Ovary (tissue), 7 donors: ENCODE measurements at regions not wholly inside any gene's neighbourhood (a gene's known extent, or its start where the extent isn't known, plus 50 kb on each side); places are given as distances from the start of the nearest gene placed in this dataset.

Source experiments
- DNase-seq, 5 donors: peaks; one replicate each; pipeline ENCODE4 v3.0.0-alpha.2; 2019 to 2020
- H3K27ac ChIP-seq, 2 donors: fragments of 200-600 bp; one replicate each; pipeline versions ENCODE4 v1.5.1 to v1.8.0; 2019 to 2022
- H3K27me3 ChIP-seq: fragments of 200-600 bp; one replicate; pipeline ENCODE4 v1.8.0; 2022
- H3K36me3 ChIP-seq: fragments of 200-600 bp; sonication (generic); one replicate; pipeline ENCODE4 v1.5.1; 2019
- H3K4me1 ChIP-seq: one replicate; pipeline ENCODE4 v1.8.1; 2013; ENCODE audit warnings: mild to moderate bottlenecking, moderate library complexity; ENCODE audit not compliant: insufficient read depth
- H3K4me3 ChIP-seq: fragments of 200-600 bp; sonication (generic); one replicate; pipeline ENCODE4 v1.5.1; 2017
- H3K9me3 ChIP-seq, 2 donors: fragments of 200-600 bp in 1 of 2; sonication (generic) in 1 of 2; one replicate each; pipeline versions ENCODE4 v1.5.1 to v1.8.1; 2013 to 2019; ENCODE audit warnings: mild to moderate bottlenecking in 1 of 2, moderate library complexity in 1 of 2
- CTCF ChIP-seq, 3 donors: fragments of 450-650 bp in 2 of 3; fragments of 200-600 bp in 1 of 3; IDR thresholded peaks; one replicate each; pipeline versions ENCODE4 v1.5.1 to v1.8.0; 2016 to 2022; ENCODE audit warnings: antibody characterized with exemption in 3 of 3, mild to moderate bottlenecking in 1 of 3
- EP300 ChIP-seq: sonication (generic); formaldehyde crosslinking; IDR thresholded peaks from one replicate; pipeline ENCODE4 v1.6.1; 2017; ENCODE audit warnings: antibody characterized with exemption
- POLR2A ChIP-seq: fragments of 450-650 bp; IDR thresholded peaks from one replicate; pipeline ENCODE4 v1.6.1; 2017; ENCODE audit warnings: antibody characterized with exemption, mild to moderate bottlenecking, moderate library complexity
- WGBS, 3 donors: extraction: QIAGEN DNeasy Blood & Tissue Kit in 1 of 3; methylation state at CpG; one replicate each; pipeline versions ENCODE4 v1.1.5 to v1.1.7; 2013 to 2017; 5-methylcytosine and 5-hydroxymethylcytosine counted together
- intact Hi-C, 4 donors: fragments of 100-400 bp; cut with DNase I; formaldehyde crosslinking; loops; one replicate each; pipeline versions ENCODE4 v1.11.0 to v1.15.1; 2022 to 2023
- donor health status: DM: no; HTN: no; CAD: no; lungs with moderate emphysema.
- donor health status: DM: no; HTN: no; CAD: no.
- donor health status: Bipolar disorder and iron deficiency.
- donor health status: DM: no; HTN: no; CAD: no.
- donor health status: DM: yes; HTN: yes; CAD: no.

DNA sequence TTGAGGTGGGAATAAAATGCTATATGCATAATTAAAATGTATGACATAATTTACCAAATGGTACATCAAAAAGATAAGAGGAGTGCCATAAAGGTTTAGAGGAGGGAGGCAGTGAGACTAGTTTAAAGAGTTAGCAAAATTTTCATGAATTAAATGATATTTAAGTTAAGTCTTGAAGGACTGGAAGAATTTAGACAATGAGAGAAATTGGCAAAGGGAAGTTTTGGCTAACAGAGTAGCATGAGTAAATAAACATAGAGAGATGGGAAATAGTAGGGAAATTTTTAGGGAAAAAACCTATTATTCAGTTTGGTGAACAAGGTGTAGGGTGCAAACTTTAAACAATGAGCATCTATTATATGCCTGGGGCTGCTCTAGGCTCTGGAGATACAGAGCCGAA is 68.8 kb downstream of the CAVIN2 start:
- WGBS, 3 donors = 93 to 96% (median 94%) methylated on average over 1 of the region's 1 CpG
- DNase-seq = no peak
- intact Hi-C loops = no loop called here

DNA sequence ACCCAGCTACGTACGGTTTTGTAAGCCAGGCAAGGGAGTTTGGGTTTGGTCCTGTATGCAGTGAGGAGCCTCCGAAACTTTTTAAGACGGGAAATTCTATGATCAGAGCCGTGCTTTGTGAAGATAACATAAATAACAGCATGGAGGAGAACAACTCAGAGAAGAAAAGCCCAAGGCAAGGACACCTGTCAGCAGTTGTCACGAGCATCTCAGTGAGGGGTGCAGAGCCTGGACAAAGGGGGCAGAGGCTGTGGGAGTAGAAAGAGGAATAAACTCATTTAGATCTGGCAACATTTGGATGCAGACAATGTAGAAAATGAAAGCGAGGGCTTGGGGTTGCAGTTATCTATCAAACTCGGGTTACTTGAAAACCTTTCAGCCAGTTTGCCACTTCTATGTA is 64.5 kb downstream of the CAVIN2 start:
- 67 to 79% (median 68%) methylated on average over 8 of the region's 8 CpGs for WGBS, 3 donors
- DNase-seq = no peak
- Histone ChIP-seq H3K27me3 (no peaks in the 10 kb centered on the region), H3K27ac (no peak overlapping the region), H3K9me3 (no peaks in the 10 kb centered on the region), H3K4me1 (no peaks in the 10 kb centered on the region), H3K36me3 (no peaks in the 10 kb centered on the region), H3K4me3 (no peak overlapping the region)
- intact Hi-C loops = no loop called here
- TF ChIP-seq CTCF (IDR thresholded peaks at IDR 0.05) = no peak

More for the DNA sequence above, 68.8 kb downstream of the CAVIN2 start:
- H3K36me3 ChIP-seq = no peaks in the 10 kb centered on the region
- no peaks in the 10 kb centered on the region for H3K9me3 ChIP-seq
- TF ChIP-seq CTCF (IDR thresholded peaks at IDR 0.05) (no peak), EP300 (no peak)
- no peaks in the 10 kb centered on the region for H3K4me1 ChIP-seq
- no peak overlapping the region for H3K4me3 ChIP-seq
- no peaks in the 10 kb centered on the region for H3K27me3 ChIP-seq
- H3K27ac ChIP-seq = no peak overlapping the region

DNA sequence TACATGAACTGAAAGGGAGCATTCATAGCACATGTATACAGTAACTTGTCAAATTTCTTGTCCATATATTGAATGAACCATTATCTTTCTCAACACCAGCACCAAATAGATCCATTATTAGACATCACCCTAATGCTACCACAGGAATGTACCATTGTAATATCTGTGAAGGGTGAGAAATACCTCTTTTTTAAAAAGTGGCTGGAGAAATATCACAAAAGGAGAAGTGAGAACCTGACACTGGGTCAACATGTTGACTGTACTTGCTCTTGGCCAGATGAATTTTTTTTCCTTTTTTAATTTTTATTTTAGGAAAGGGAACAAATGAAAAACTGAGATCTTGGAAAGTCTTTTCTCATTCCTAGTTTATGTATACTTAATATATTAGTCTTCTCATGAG is 63.5 kb downstream of the CAVIN2 start:
- intact Hi-C loops = no loop called here
- H3K4me1 ChIP-seq = no peaks in the 10 kb centered on the region
- TF ChIP-seq POLR2A (no peak), EP300 (no peak), CTCF (IDR thresholded peaks at IDR 0.05) (no peak)
- no peak overlapping the region for H3K27ac ChIP-seq
- no peaks in the 10 kb centered on the region for H3K36me3 ChIP-seq
- no peak for DNase-seq
- no peak overlapping the region for H3K4me3 ChIP-seq
- no peaks in the 10 kb centered on the region for H3K27me3 ChIP-seq
- no peaks in the 10 kb centered on the region for H3K9me3 ChIP-seq
